ENCODE measurements at regions not wholly inside any gene's neighbourhood (a gene's known extent, or its start where the extent isn't known, plus 50 kb on each side); places are given as distances from the start of the nearest gene placed in this dataset.
"Not testable (repeated sequence)": the region's sequence is repeated elsewhere in the genome, so short reads cannot be mapped to it uniquely, and the experiment has no call there.

DNA sequence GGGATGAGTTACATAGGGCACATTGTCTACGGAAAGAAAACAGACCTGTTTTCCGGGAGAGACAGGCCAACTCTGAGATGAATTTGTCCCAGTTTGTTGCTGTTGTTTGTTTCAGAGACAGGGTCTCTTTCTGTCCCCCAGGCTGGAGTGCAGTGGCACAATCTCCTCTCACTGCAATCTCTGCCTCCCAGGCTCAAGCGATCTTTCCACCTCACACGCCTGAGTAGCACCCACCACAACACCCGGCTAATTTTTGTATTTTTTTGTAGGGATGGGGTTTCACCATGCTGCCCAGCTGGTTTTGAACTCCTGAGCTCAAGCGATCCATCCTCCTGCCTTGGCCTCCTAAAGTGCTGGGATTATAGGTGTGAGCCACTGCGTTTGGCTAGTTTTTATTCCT lies 125.5 kb upstream of the ERRFI1 start:
- H3K4me3 ChIP-seq = no peak overlapping the region
- peaks cover 10 to 28% (median 17%) of the 10 kb centered on the region in 11 experiments; a peak in 19 of 22 replicates for H3K9me3 ChIP-seq (replicated peaks in 1 of 11)
- H3K27me3 ChIP-seq = no peaks in the 10 kb centered on the region
- peaks cover 0 to 15% (median 4%) of the 10 kb centered on the region in 10 experiments; a peak in 8 of 20 replicates for H3K4me1 ChIP-seq
- no peak overlapping the region for H3K27ac ChIP-seq
- no peak overlapping the region for H3K4me2 ChIP-seq
- H3K9ac ChIP-seq = no peak overlapping the region
- H4K20me1 ChIP-seq = no peaks in the 10 kb centered on the region
- H3K36me3 ChIP-seq = no peaks in the 10 kb centered on the region
- TF ChIP-seq Cebpa-rat (IDR thresholded peaks at IDR 0.05) = no peak

DNA sequence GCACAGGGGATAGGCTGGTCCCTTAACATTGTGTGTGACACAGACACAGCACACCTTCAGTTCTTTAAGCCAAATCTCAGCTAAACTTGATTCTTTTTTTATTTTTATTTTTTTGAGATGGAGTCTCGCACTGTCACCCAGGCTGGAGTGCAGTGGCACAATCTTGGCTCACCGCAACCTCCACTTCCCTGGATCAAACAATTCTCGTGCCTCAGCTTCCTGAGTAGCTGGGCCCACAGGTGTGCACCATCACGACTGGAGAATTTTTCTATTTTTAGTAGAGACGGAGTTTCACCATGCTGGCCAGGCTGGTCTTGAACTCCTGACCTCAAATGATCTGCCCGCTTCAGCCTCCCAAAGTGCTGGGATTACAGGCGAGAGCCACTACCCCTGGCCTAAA lies 123.6 kb upstream of the ERRFI1 start:
- Histone ChIP-seq H3K4me2 (0 out of 22 replicates have a peak overlapping the region, but pooled peaks of 1 of the 11 experiments have one; percentile 15), H3K4me1 (peaks cover 0 to 19% (median 8%) of the 10 kb centered on the region in 10 experiments; a peak in 14 of 20 replicates), H3K9me3 (replicated peaks in 1 of 11) (peaks cover 9 to 21% (median 14%) of the 10 kb centered on the region in 11 experiments; a peak in 19 of 22 replicates)
- H3K9ac ChIP-seq, H3K36me3 ChIP-seq, H3K4me3 ChIP-seq, H3K27ac ChIP-seq, H4K20me1 ChIP-seq, H3K27me3 ChIP-seq: not testable (repeated sequence)

DNA sequence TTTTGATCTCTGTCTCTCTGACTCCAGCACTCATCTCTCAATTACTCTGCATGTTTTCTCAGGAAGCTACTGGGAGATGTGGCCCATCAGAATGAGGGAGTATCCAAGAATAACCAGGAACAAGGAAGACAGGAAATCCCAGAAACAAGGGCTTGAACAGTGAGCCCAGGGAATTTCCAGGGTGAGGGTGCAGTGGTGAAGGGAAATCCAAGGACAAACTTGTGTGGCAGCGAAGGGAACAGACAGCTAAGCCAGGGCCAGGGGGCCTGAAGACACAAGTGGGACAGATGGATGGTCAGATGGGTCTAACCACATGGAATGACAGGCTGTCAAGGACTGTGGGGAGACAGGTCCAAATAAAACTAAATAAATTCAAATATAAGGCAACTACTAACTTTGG lies 121.8 kb upstream of the ERRFI1 start:
- H3K36me3 ChIP-seq = no peaks in the 10 kb centered on the region
- no peak overlapping the region for H3K4me3 ChIP-seq
- no peaks in the 10 kb centered on the region for H3K27me3 ChIP-seq
- peaks cover 0 to 18% (median 8%) of the 10 kb centered on the region in 10 experiments; a peak in 14 of 20 replicates for H3K4me1 ChIP-seq
- no peak overlapping the region for H3K27ac ChIP-seq
- no peak for TF ChIP-seq Cebpa-rat (IDR thresholded peaks at IDR 0.05)
- no peak overlapping the region for H3K4me2 ChIP-seq
- no peaks in the 10 kb centered on the region for H4K20me1 ChIP-seq
- H3K9me3 ChIP-seq (replicated peaks in 1 of 11) = peaks cover 0 to 5% (median 4%) of the 10 kb centered on the region in 11 experiments; a peak in 15 of 22 replicates
- no peak overlapping the region for H3K9ac ChIP-seq

DNA sequence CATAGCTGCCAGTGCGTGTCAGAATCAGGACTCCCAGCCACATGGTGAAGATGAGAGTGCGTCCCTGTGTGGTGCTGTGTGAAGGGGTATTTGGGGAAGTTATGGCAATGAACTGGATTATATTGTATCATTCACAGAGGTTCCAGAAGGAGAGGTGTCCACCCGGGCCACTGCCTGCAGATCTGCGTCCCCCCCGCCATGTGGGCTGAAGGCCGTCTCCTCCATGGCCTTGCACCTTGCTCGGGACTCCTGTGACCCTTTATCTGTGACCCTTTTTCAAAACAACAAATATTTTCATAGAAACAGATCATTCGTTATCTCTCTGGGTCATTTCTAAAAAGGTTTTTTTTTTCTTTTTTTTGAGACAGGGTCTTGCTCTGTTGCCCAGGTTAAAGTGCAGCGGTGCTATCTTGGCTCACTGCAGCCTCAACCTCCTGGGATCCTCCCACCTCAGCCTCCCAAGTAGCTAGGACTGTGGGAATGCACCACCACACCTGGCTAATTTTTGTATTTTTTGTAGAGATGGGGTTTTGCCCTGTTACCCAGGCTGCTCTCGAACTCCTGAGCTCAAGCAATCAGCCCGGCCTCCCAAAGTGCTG lies 120.2 kb upstream of the ERRFI1 start:
- Histone ChIP-seq H3K9me3 (replicated peaks in 1 of 11) (no peaks in the 10 kb centered on the region; a peak in 1 of 22 replicates), H3K4me2 (peak overlapping the region in 2 of 11 experiments; percentile 5 to 10; a peak in 2 of 22 replicates), H3K36me3 (no peaks in the 10 kb centered on the region), H3K4me3 (no peak overlapping the region), H4K20me1 (no peaks in the 10 kb centered on the region), H3K27me3 (no peaks in the 10 kb centered on the region), H3K27ac (no peak overlapping the region), H3K4me1 (peaks cover 0 to 15% (median 8%) of the 10 kb centered on the region in 10 experiments; a peak in 14 of 20 replicates), H3K9ac (no peak overlapping the region)
- no peak for TF ChIP-seq Cebpa-rat (IDR thresholded peaks at IDR 0.05)

DNA sequence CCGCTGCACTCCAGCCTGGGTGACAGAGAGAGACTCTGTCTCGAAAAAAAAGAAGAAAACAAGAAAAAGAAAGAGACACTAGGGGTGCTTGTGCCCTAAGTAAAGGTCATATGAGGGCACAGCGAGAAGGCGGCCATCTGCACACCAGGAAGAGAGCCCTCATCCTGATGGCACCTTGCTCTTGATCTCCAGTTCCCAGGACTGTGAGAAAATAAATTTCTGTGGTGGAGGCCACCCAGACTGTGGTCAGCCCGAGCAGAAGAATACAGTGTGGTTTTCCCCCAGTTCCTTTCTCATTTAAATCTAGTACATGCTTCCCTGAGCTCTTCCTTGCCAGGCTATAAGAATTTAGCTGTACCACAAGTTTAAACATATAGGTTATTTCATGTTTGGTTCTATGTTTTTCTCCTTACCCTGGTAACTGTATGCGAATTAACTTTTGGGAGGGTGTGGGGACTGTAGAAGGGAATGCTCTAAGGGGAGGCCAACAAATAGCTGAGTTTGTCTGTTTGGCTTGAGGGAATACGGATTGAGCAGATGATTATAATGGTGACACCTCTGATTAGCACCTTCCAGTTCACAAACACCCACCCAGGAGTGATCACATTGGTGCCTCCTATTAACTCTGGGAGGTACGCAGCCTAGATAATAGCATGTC lies 119.6 kb upstream of the ERRFI1 start:
- no peaks in the 10 kb centered on the region for H3K27me3 ChIP-seq
- no peaks in the 10 kb centered on the region for H3K36me3 ChIP-seq
- H3K4me1 ChIP-seq = peaks cover 0 to 15% (median 8%) of the 10 kb centered on the region in 10 experiments; a peak in 14 of 20 replicates
- H4K20me1 ChIP-seq = no peaks in the 10 kb centered on the region
- no peak for TF ChIP-seq Cebpa-rat (IDR thresholded peaks at IDR 0.05)
- H3K4me2 ChIP-seq = peak overlapping the region in 7 of 11 experiments; percentile 5 to 52 (median 14); a peak in 10 of 22 replicates
- no peak overlapping the region for H3K27ac ChIP-seq
- no peak overlapping the region for H3K4me3 ChIP-seq
- H3K9ac ChIP-seq = no peak overlapping the region
- no peaks in the 10 kb centered on the region; a peak in 1 of 22 replicates for H3K9me3 ChIP-seq (replicated peaks in 1 of 11)

DNA sequence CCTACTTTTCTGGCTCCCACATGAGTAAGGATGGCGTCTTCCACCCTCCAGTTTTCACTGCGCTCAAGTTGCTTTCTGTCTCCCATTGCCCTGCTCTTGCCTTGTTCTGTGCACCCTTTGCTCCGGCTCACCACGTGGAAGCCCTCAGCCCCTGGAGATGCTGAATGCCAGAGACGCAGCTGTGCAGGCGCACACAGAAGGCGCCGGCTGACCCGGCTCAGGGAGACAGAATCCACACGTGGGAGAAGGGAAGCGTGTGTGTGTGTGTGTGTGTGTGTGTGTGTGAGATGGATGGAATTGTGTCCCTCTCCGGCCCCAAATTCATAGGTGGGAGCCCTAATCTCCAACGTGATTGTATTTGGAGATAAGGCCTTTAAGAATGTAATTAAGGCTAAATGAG lies 118.2 kb upstream of the ERRFI1 start:
- Histone ChIP-seq H3K9ac (no peak overlapping the region), H4K20me1 (no peaks in the 10 kb centered on the region), H3K4me1 (peaks cover 0 to 11% (median 8%) of the 10 kb centered on the region in 10 experiments; a peak in 12 of 20 replicates), H3K4me3 (no peak overlapping the region), H3K27ac (no peak overlapping the region), H3K4me2 (no peak overlapping the region), H3K27me3 (no peaks in the 10 kb centered on the region), H3K9me3 (replicated peaks in 1 of 11) (no peaks in the 10 kb centered on the region; a peak in 1 of 22 replicates), H3K36me3 (no peaks in the 10 kb centered on the region)
- no peak for TF ChIP-seq Cebpa-rat (IDR thresholded peaks at IDR 0.05)

DNA sequence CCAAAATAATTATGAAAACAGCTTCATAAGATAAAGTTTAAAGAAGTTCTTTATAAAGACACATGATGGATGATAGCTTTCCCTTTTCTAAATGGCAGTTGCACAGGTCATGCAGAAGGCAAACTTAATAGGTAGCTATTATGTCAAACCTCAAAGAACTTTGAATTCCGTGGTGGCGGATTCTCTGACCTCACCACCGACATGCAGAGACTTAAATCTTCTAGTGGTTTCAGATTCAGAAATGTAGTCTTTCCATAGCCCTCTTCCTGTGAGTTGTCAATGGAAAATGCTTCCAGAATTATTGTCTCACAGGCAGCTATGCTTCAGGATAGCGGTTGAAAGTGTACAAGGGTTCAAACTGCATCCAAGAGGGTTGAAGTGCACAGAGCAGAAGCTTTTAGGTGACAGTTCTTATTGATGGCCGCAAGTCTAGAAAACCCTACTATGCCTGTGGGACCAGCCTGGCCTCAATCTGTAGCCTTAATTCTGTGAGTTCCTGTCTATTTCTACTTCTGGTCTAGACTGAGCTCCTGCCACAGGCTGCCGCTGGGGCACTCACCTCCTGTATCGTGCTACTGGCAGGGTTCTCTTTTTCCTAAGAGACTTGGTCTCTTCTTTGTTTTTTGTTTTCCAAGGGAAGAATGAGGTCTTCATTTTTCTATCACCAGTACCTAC lies 117.0 kb upstream of the ERRFI1 start:
- Histone ChIP-seq H3K4me3 (no peak overlapping the region), H3K9me3 (replicated peaks in 1 of 11) (no peaks in the 10 kb centered on the region), H3K27ac (no peak overlapping the region), H3K4me2 (no peak overlapping the region), H3K9ac (no peak overlapping the region), H3K36me3 (no peaks in the 10 kb centered on the region), H3K4me1 (peaks cover 4 to 13% (median 10%) of the 10 kb centered on the region in 10 experiments; a peak in 14 of 20 replicates), H4K20me1 (no peaks in the 10 kb centered on the region), H3K27me3 (peaks cover 0 to 1% (median 0%) of the 10 kb centered on the region in 11 experiments; a peak in 1 of 22 replicates)
- TF ChIP-seq Cebpa-rat (IDR thresholded peaks at IDR 0.05) = no peak

DNA sequence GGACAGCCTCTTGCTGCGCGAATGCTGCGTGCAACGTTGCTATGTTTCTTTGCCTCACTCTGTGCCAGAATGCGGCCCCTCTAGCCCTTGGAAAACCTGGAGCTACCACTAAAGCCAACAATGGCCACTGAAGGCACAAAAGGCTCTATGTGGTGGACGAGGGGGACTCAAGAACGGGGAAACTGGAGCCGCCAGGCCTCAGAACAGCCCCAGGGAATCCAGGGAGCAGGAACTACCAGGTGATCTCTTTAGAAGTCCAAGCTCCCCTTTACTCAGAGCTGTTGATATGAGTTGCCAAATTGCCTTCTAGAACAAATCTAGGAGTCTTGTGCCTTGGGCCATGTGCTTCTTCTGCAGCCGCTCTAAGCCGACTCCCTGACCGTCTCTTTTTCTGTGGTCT lies 113.8 kb upstream of the ERRFI1 start:
- no peak overlapping the region for H3K27ac ChIP-seq
- no peak overlapping the region for H3K4me2 ChIP-seq
- no peak for TF ChIP-seq Cebpa-rat (IDR thresholded peaks at IDR 0.05)
- no peak overlapping the region for H3K9ac ChIP-seq
- no peaks in the 10 kb centered on the region for H3K9me3 ChIP-seq (replicated peaks in 1 of 11)
- no peaks in the 10 kb centered on the region for H3K36me3 ChIP-seq
- H3K27me3 ChIP-seq = peaks cover 0 to 5% (median 0%) of the 10 kb centered on the region in 11 experiments; a peak in 1 of 22 replicates
- no peak overlapping the region for H3K4me3 ChIP-seq
- no peaks in the 10 kb centered on the region for H4K20me1 ChIP-seq
- H3K4me1 ChIP-seq = peaks cover 0 to 15% (median 0%) of the 10 kb centered on the region in 10 experiments; a peak in 4 of 20 replicates

DNA sequence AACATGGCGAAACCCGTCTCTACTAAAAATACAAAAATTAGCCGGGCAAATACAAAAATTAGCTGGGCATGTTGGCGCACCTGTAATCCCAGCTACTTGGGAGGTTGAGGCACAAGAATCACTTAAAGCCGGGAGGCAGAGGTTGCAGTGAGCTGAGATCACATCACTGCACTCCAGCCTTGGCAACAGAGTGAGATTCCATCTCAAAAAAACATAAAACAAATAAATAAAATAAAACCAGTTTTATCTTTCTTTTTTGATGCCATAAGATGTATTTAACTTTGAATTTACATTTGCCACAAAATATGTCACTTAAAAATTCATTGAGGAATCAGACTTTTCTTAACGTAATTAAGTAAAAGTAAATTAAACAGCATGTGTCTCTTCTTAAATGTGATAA lies 113.3 kb upstream of the ERRFI1 start:
- no peak overlapping the region for H3K4me3 ChIP-seq
- TF ChIP-seq Cebpa-rat (IDR thresholded peaks at IDR 0.05) = no peak
- peaks cover 0 to 20% (median 0%) of the 10 kb centered on the region in 10 experiments; a peak in 5 of 20 replicates for H3K4me1 ChIP-seq
- H3K9ac ChIP-seq = no peak overlapping the region
- no peaks in the 10 kb centered on the region for H4K20me1 ChIP-seq
- peaks cover 0 to 5% (median 0%) of the 10 kb centered on the region in 11 experiments; a peak in 1 of 22 replicates for H3K27me3 ChIP-seq
- H3K4me2 ChIP-seq = no peak overlapping the region
- H3K36me3 ChIP-seq = no peaks in the 10 kb centered on the region
- no peaks in the 10 kb centered on the region for H3K9me3 ChIP-seq (replicated peaks in 1 of 11)
- H3K27ac ChIP-seq = no peak overlapping the region

Data from BLaER1 treated with 17β-estradiol and CSF1 and Interleukin-3, amounts not matched to agents 10 nM and 100 nM (cell line).